Ovary (tissue), 7 donors: ENCODE measurements at regions not wholly inside any gene's neighbourhood (a gene's known extent, or its start where the extent isn't known, plus 50 kb on each side); places are given as distances from the start of the nearest gene placed in this dataset.

Source experiments
- DNase-seq, 5 donors: peaks; one replicate each; pipeline ENCODE4 v3.0.0-alpha.2; 2019 to 2020
- H3K27ac ChIP-seq, 2 donors: fragments of 200-600 bp; one replicate each; pipeline versions ENCODE4 v1.5.1 to v1.8.0; 2019 to 2022
- H3K27me3 ChIP-seq: fragments of 200-600 bp; one replicate; pipeline ENCODE4 v1.8.0; 2022
- H3K36me3 ChIP-seq: fragments of 200-600 bp; sonication (generic); one replicate; pipeline ENCODE4 v1.5.1; 2019
- H3K4me1 ChIP-seq: one replicate; pipeline ENCODE4 v1.8.1; 2013; ENCODE audit warnings: mild to moderate bottlenecking, moderate library complexity; ENCODE audit not compliant: insufficient read depth
- H3K4me3 ChIP-seq: fragments of 200-600 bp; sonication (generic); one replicate; pipeline ENCODE4 v1.5.1; 2017
- H3K9me3 ChIP-seq, 2 donors: fragments of 200-600 bp in 1 of 2; sonication (generic) in 1 of 2; one replicate each; pipeline versions ENCODE4 v1.5.1 to v1.8.1; 2013 to 2019; ENCODE audit warnings: mild to moderate bottlenecking in 1 of 2, moderate library complexity in 1 of 2
- CTCF ChIP-seq, 3 donors: fragments of 450-650 bp in 2 of 3; fragments of 200-600 bp in 1 of 3; IDR thresholded peaks; one replicate each; pipeline versions ENCODE4 v1.5.1 to v1.8.0; 2016 to 2022; ENCODE audit warnings: antibody characterized with exemption in 3 of 3, mild to moderate bottlenecking in 1 of 3
- EP300 ChIP-seq: sonication (generic); formaldehyde crosslinking; IDR thresholded peaks from one replicate; pipeline ENCODE4 v1.6.1; 2017; ENCODE audit warnings: antibody characterized with exemption
- POLR2A ChIP-seq: fragments of 450-650 bp; IDR thresholded peaks from one replicate; pipeline ENCODE4 v1.6.1; 2017; ENCODE audit warnings: antibody characterized with exemption, mild to moderate bottlenecking, moderate library complexity
- WGBS, 3 donors: extraction: QIAGEN DNeasy Blood & Tissue Kit in 1 of 3; methylation state at CpG; one replicate each; pipeline versions ENCODE4 v1.1.5 to v1.1.7; 2013 to 2017; 5-methylcytosine and 5-hydroxymethylcytosine counted together
- intact Hi-C, 4 donors: fragments of 100-400 bp; cut with DNase I; formaldehyde crosslinking; loops; one replicate each; pipeline versions ENCODE4 v1.11.0 to v1.15.1; 2022 to 2023
- donor health status: DM: no; HTN: no; CAD: no; lungs with moderate emphysema.
- donor health status: DM: no; HTN: no; CAD: no.
- donor health status: Bipolar disorder and iron deficiency.
- donor health status: DM: no; HTN: no; CAD: no.
- donor health status: DM: yes; HTN: yes; CAD: no.

- TF ChIP-seq EP300 = no peak
- no peak for TF ChIP-seq POLR2A
- no peak for TF ChIP-seq CTCF (IDR thresholded peaks at IDR 0.05)
- H3K4me3 ChIP-seq = no peak overlapping the region
- H3K27me3 ChIP-seq = no peaks in the 10 kb centered on the region
- DNase-seq = no peak
- no peaks in the 10 kb centered on the region for H3K36me3 ChIP-seq
- H3K9me3 ChIP-seq = no peaks in the 10 kb centered on the region
- no peaks in the 10 kb centered on the region for H3K4me1 ChIP-seq
- H3K27ac ChIP-seq = no peak overlapping the region
- 77 to 81% (median 79%) methylated on average over 3 of the region's 3 CpGs for WGBS, 3 donors
- intact Hi-C loops = no loop called here
Observed at GRCh38 chr3:135760581-135760980, 204.9 kb upstream of the PPP2R3A start.

- no peak overlapping the region for H3K4me3 ChIP-seq
- H3K9me3 ChIP-seq = no peaks in the 10 kb centered on the region
- WGBS, 3 donors = 35 to 50% (median 37%) methylated on average over 4 of the region's 4 CpGs
- no peaks in the 10 kb centered on the region for H3K36me3 ChIP-seq
- H3K27me3 ChIP-seq = no peaks in the 10 kb centered on the region
- TF ChIP-seq EP300 (no peak), POLR2A (no peak), CTCF (IDR thresholded peaks at IDR 0.05) (no peak)
- no peaks in the 10 kb centered on the region for H3K4me1 ChIP-seq
- no peak overlapping the region for H3K27ac ChIP-seq
- intact Hi-C loops = no loop called here
- DNase-seq = no peak
Observed at GRCh38 chr3:135762188-135762856, 203.2 kb upstream of the PPP2R3A start.

- no peaks in the 10 kb centered on the region for H3K9me3 ChIP-seq
- no peaks in the 10 kb centered on the region for H3K4me1 ChIP-seq
- no peak overlapping the region for H3K4me3 ChIP-seq
- no peak for DNase-seq
- no peaks in the 10 kb centered on the region for H3K27me3 ChIP-seq
- H3K27ac ChIP-seq = no peak overlapping the region
- intact Hi-C loops = no loop called here
- TF ChIP-seq CTCF (IDR thresholded peaks at IDR 0.05) = no peak
- no peak for TF ChIP-seq EP300
- TF ChIP-seq POLR2A = no peak
- WGBS, 3 donors = 75 to 83% (median 78%) methylated on average over 2 of the region's 2 CpGs
- H3K36me3 ChIP-seq = no peaks in the 10 kb centered on the region
Observed at GRCh38 chr3:135766115-135766514, 199.4 kb upstream of the PPP2R3A start.

- DNase-seq = no peak
- 2 to 15% (median 7%) methylated on average over 3 of the region's 3 CpGs for WGBS, 3 donors
- intact Hi-C loops = no loop called here
- TF ChIP-seq EP300 = no peak
- TF ChIP-seq CTCF (IDR thresholded peaks at IDR 0.05) = no peak
- TF ChIP-seq POLR2A = no peak
- no peaks in the 10 kb centered on the region for H3K9me3 ChIP-seq
- no peaks in the 10 kb centered on the region for H3K27me3 ChIP-seq
- no peaks in the 10 kb centered on the region for H3K4me1 ChIP-seq
- H3K27ac ChIP-seq = no peak overlapping the region
- H3K4me3 ChIP-seq = no peak overlapping the region
- H3K36me3 ChIP-seq = no peaks in the 10 kb centered on the region
Observed at GRCh38 chr3:135771760-135772159, 193.8 kb upstream of the PPP2R3A start.
